ENCODE measurements at regions not wholly inside any gene's neighbourhood (a gene's known extent, or its start where the extent isn't known, plus 50 kb on each side); places are given as distances from the start of the nearest gene placed in this dataset.

- TF ChIP-seq ZNF629 (CRISPR knock-in tag; conservative IDR thresholded peaks at IDR 0.05) = no peak
- TF ChIP-seq NR1H2 (CRISPR knock-in tag; IDR thresholded peaks at IDR 0.05; ENCODE audit: borderline replicate concordance, low read depth) = no peak
- no peak for TF ChIP-seq GLI4 (CRISPR knock-in tag; IDR thresholded peaks at IDR 0.05; ENCODE audit: borderline replicate concordance)
- no peak for TF ChIP-seq MED8 (CRISPR knock-in tag; IDR thresholded peaks at IDR 0.05; ENCODE audit: insufficient replicate concordance)
- TF ChIP-seq POLR2AphosphoS5 (IDR thresholded peaks at IDR 0.05; ENCODE audit: low read depth, low read length) = no peak
- no peak for TF ChIP-seq HDAC2 (CRISPR knock-in tag; IDR thresholded peaks at IDR 0.05)
- no peak for TF ChIP-seq ZKSCAN1 (IDR thresholded peaks at IDR 0.05; ENCODE audit: low read length)
- no peak for TF ChIP-seq CEBPB (IDR thresholded peaks at IDR 0.05; ENCODE audit: borderline replicate concordance, low read depth, low read length)
Measured at GRCh38 chr11:13224324-13224723, 53.3 kb upstream of the BMAL1 start.

Data from HepG2 (cell line).